Heart right ventricle (tissue), 16 donors: ENCODE measurements at regions not wholly inside any gene's neighbourhood (a gene's known extent, or its start where the extent isn't known, plus 50 kb on each side); places are given as distances from the start of the nearest gene placed in this dataset.

Experiments
- ATAC-seq, 8 donors: fragments of 200-7000 bp; cut with Tn5 transposase; one replicate each; pipeline ENCODE4 v1.9.1; 2020; ENCODE audit warnings: mild to moderate bottlenecking in 8 of 8, moderate library complexity in 8 of 8, moderate number of reproducible peaks in 1 of 8
- DNase-seq, 2 donors: peaks; one replicate each; pipeline ENCODE4 v3.0.0-alpha.2; 2020
- H3K27ac ChIP-seq, 10 donors: fragments of 200-600 bp; sonication (generic) in 2 of 10; one replicate each; pipeline versions ENCODE4 v1.5.0 to v1.8.0; 2020 to 2022; ENCODE audit warnings: mild to moderate bottlenecking in 3 of 10
- H3K27me3 ChIP-seq, 7 donors: fragments of 200-600 bp; one replicate each; pipeline ENCODE4 v1.8.0; 2021 to 2022; ENCODE audit warnings: mild to moderate bottlenecking in 2 of 7
- H3K36me3 ChIP-seq, 9 donors: fragments of 200-600 bp; sonication (generic) in 1 of 9; one replicate each; pipeline versions ENCODE4 v1.5.0 to v1.8.0; 2020 to 2022; ENCODE audit warnings: mild to moderate bottlenecking in 2 of 9
- H3K4me1 ChIP-seq, 9 donors: fragments of 200-600 bp; sonication (generic) in 1 of 9; one replicate each; pipeline versions ENCODE4 v1.5.0 to v1.8.0; 2020 to 2022; ENCODE audit warnings: mild to moderate bottlenecking in 4 of 9
- H3K4me3 ChIP-seq, 10 donors: fragments of 200-600 bp; sonication (generic) in 2 of 10; one replicate each; pipeline versions ENCODE4 v1.5.0 to v1.8.0; 2020 to 2022; ENCODE audit warnings: mild to moderate bottlenecking in 7 of 10, moderate library complexity in 2 of 10
- H3K9me3 ChIP-seq, 11 donors: fragments of 200-600 bp in 10 of 11; sonication (generic) in 2 of 11; one replicate each; pipeline versions ENCODE4 v1.5.0 to v1.8.0; 2013 to 2022; ENCODE audit warnings: mild to moderate bottlenecking in 2 of 11, control low read depth in 1 of 11, moderate library complexity in 1 of 11
- CTCF ChIP-seq, 9 donors: fragments of 200-600 bp; sonication (generic) in 2 of 9; IDR thresholded peaks; one replicate each; pipeline versions ENCODE4 v1.5.0 to v1.8.0; 2021 to 2022; ENCODE audit warnings: antibody characterized with exemption in 9 of 9, mild to moderate bottlenecking in 5 of 9, moderate library complexity in 1 of 9
- WGBS, 2 donors: extraction: QIAGEN DNeasy Blood & Tissue Kit; methylation state at CpG; one replicate each; pipeline ENCODE4 v1.1.7; 2013; ENCODE audit warnings: inconsistent platforms in 1 of 2; 5-methylcytosine and 5-hydroxymethylcytosine counted together
- intact Hi-C, 10 donors: fragments of 100-400 bp; cut with DNase I; formaldehyde crosslinking; loops; one replicate each; pipeline versions ENCODE4 v1.11.1 to v1.14.2; 2022
- donor health status: Arrhythmogenic right ventricular cardiomyopathy.
- donor health status: ischemic (EF 13 %, LVEDD 7.1; RV severe dilation, severe dysfunction).
- donor health status: healthy with polysubstance abuse.
- donor health status: DM: no; HTN: yes; CAD: no.
- donor health status: DM: no; HTN: no; CAD: no.
- donor health status: ischemic (EF 25% LVEDD 6.9; RV normal size, moderate dysfunction).
- donor health status: ischemic (EF 25% LVEDD 5.7; RV mildly dilated, moderate dysfunction).
- donor health status: healthy.
- donor health status: DM: yes; HTN: yes; CAD: no.
- donor health status: Ischemic cardiomyopathy.
- donor health status: ischemic (EF 35%, LVEDD 5.7; RV mildly dilated, moderate dysfunction).
- donor health status: nonischemic (EF 11% LVEDD 7.7; RV severe dilation, severe dysfunction).
- donor health status: DM: yes; HTN: yes; CAD: no.
- donor health status: PGD.
- donor health status: ischemic (EF 29% LVEDD 5.4; RV normal size, mild dysfunction).
- donor health status: nonischemic (EF 23%, LVEDD 6.1; RV moderate dilation, normal function).

- no peak for ATAC-seq
- Histone ChIP-seq H3K27me3 (no peaks in the 10 kb centered on the region), H3K27ac (no peak overlapping the region), H3K36me3 (no peaks in the 10 kb centered on the region), H3K9me3 (peaks cover 0 to 12% (median 2%) of the 10 kb centered on the region in 11 donors), H3K4me1 (peaks cover 0 to 8% (median 0%) of the 10 kb centered on the region in 9 donors), H3K4me3 (no peak overlapping the region)
- intact Hi-C loops = no loop called here
- no peak for TF ChIP-seq CTCF (IDR thresholded peaks at IDR 0.05)
- WGBS, 2 donors = 72 to 73% methylated on average over 5 of the region's 5 CpGs
- no peak for DNase-seq
Observed at GRCh38 chr3:59655418-59656015, 605.7 kb upstream of the CFAP20DC start.

DNA sequence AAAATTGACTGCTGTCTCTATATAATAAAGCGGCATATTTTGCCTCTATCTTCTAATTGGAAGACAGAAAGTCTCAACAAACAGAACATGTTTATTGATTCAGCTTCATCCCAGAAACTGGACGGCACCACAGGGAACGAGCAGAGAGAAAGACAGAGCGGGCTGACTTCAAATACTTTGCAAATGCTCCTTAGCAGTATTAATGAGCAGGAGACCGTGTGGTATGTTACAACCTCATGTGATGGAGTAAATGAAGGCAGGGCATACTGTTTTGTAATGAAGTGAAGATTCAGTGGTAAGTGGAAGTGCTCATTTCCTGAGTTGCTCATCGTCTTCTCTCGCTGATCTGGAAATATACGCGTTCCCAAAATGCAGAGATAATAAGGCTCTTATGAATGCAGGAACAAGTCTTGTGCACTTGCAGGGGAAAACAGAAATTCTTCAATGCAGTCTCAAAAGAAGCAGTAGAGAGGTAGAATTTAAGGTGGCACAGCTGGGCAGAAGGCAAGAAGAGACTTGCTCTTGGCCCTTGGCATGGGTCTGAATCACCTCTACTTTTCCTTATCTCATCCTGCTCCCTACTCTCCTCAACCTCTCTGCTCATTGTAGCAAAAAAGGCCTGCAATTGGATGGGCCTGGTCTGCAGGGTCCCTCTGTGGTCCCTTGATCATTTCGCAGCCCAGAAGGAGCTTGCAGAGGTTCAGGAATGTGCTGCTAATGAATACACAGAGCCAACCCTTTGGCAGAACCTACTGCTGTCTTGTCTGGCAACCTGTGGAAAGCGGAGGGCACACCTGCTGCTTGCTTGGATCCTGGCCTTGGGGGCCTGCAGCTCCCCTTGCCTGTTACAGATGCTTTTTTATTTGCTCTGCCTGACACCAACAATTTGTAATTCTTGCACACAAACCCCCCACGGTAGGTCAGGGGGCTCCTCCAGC lies 604.9 kb upstream of the CFAP20DC start:
- H3K4me3 ChIP-seq = no peak overlapping the region
- intact Hi-C loops = no loop called here
- 68 to 79% methylated on average over 12 of the region's 12 CpGs for WGBS, 2 donors

GRCh38 chr3:59654123-59654479 lies 604.3 kb upstream of the CFAP20DC start:
- Histone ChIP-seq H3K4me3 (peak overlapping the region in 1 of 10 donors; percentile 6), H3K27me3 (no peaks in the 10 kb centered on the region), H3K27ac (peak overlapping the region in 5 of 10 donors; percentile 3 to 51 (median 20)), H3K4me1 (peaks cover 0 to 8% (median 0%) of the 10 kb centered on the region in 9 donors), H3K9me3 (peaks cover 0 to 26% (median 16%) of the 10 kb centered on the region in 11 donors), H3K36me3 (no peaks in the 10 kb centered on the region)
- WGBS, 2 donors = 58% methylated on average over 9 of the region's 9 CpGs
- ATAC-seq = peak; percentile 59 to 86 (median 76)
- TF ChIP-seq CTCF (IDR thresholded peaks at IDR 0.05) = no peak
- peak in 1 of 2 donors; percentile 24 for DNase-seq
- intact Hi-C loops = no loop called here

More for the DNA sequence above, 604.9 kb upstream of the CFAP20DC start:
- Histone ChIP-seq H3K36me3 (no peaks in the 10 kb centered on the region), H3K27ac (peak overlapping the region in 4 of 10 donors; percentile 6 to 51 (median 20)), H3K4me1 (peaks cover 0 to 8% (median 0%) of the 10 kb centered on the region in 9 donors), H3K27me3 (no peaks in the 10 kb centered on the region), H3K9me3 (peaks cover 0 to 20% (median 10%) of the 10 kb centered on the region in 11 donors)
- no peak for TF ChIP-seq CTCF (IDR thresholded peaks at IDR 0.05)
- ATAC-seq (peak in 2 of 8 donors; percentile 11 to 20), DNase-seq (no peak)

GRCh38 chr3:59653405-59654122 lies 603.7 kb upstream of the CFAP20DC start:
- 78% methylated on average over 7 of the region's 7 CpGs for WGBS, 2 donors
- peaks cover 0 to 8% (median 0%) of the 10 kb centered on the region in 9 donors for H3K4me1 ChIP-seq

More at GRCh38 chr3:59653405-59654122, 603.7 kb upstream of the CFAP20DC start:
- Histone ChIP-seq H3K9me3 (peaks cover 0 to 31% (median 22%) of the 10 kb centered on the region in 11 donors), H3K36me3 (no peaks in the 10 kb centered on the region), H3K4me3 (peak overlapping the region in 1 of 10 donors; percentile 6), H3K27ac (peak overlapping the region in 5 of 10 donors; percentile 3 to 41 (median 22)), H3K27me3 (no peaks in the 10 kb centered on the region)
- intact Hi-C loops = no loop called here
- DNase-seq (no peak), ATAC-seq (peak in 7 of 8 donors; percentile 21 to 63 (median 45))
- TF ChIP-seq CTCF (IDR thresholded peaks at IDR 0.05) = no peak
